SK-N-SH treated with all-trans-retinoic acid at 6 μM for 48 hours (cell line): ENCODE measurements at regions not wholly inside any gene's neighbourhood (a gene's known extent, or its start where the extent isn't known, plus 50 kb on each side); places are given as distances from the start of the nearest gene placed in this dataset.

Source experiments
- CSDC2 ChIP-seq: fragments of 250-450 bp; sonication (Bioruptor Pico); IDR thresholded peaks from 2 replicates; pipeline ENCODE4 v1.5.0; 2020; ENCODE audit warnings: mild to moderate bottlenecking, moderate library complexity
- OSR1 ChIP-seq: fragments of 250-450 bp; sonication (Bioruptor Pico); IDR thresholded peaks from 2 replicates; pipeline ENCODE4 v1.8.0; 2022; ENCODE audit warnings: moderate library complexity, mild to moderate bottlenecking, inconsistent platforms
- PPARA ChIP-seq: fragments of 250-450 bp; sonication (Bioruptor Pico); IDR thresholded peaks from 2 replicates; pipeline ENCODE4 v1.5.0; 2020; ENCODE audit warnings: mild to moderate bottlenecking, borderline replicate concordance
- RARB ChIP-seq: fragments of 250-450 bp; sonication (Bioruptor Pico); IDR thresholded peaks from 2 replicates; pipeline ENCODE4 v1.8.0; 2021; ENCODE audit warnings: mild to moderate bottlenecking, moderate library complexity
- SNAI2 ChIP-seq: fragments of 250-450 bp; sonication (Bioruptor Pico); IDR thresholded peaks from 2 replicates; pipeline ENCODE4 v1.5.0; 2020; ENCODE audit warnings: mild to moderate bottlenecking, moderate library complexity
- TCF4 ChIP-seq: fragments of 250-450 bp; sonication (Bioruptor Pico); IDR thresholded peaks from 2 replicates; pipeline ENCODE4 v1.8.0; 2021; ENCODE audit warnings: mild to moderate bottlenecking, moderate library complexity, borderline replicate concordance
- ZC3H10 ChIP-seq: fragments of 250-450 bp; sonication (Bioruptor Pico); IDR thresholded peaks from 2 replicates; pipeline ENCODE4 v1.5.1; 2021; ENCODE audit warnings: mild to moderate bottlenecking, moderate library complexity
- ZFP3 ChIP-seq: fragments of 250-450 bp; sonication (Bioruptor Pico); IDR thresholded peaks from 2 replicates; pipeline ENCODE4 v1.5.0; 2020; ENCODE audit warnings: mild to moderate bottlenecking, moderate library complexity
- ZFP30 ChIP-seq: fragments of 450-650 bp; formaldehyde crosslinking; IDR thresholded peaks from 2 replicates; pipeline ENCODE4 v1.5.0; 2022; ENCODE audit warnings: mild to moderate bottlenecking, moderate library complexity
- ZNF70 ChIP-seq: fragments of 450-650 bp; formaldehyde crosslinking; IDR thresholded peaks from 2 replicates; pipeline ENCODE4 v1.5.0; 2020; ENCODE audit warnings: mild to moderate bottlenecking, moderate library complexity
- TF ChIP-seq, protein P1 (sequence below): fragments of 250-450 bp; sonication (Bioruptor Pico); IDR thresholded peaks from 2 replicates; pipeline ENCODE4 v1.8.0; 2020; ENCODE audit warnings: mild to moderate bottlenecking, moderate library complexity, borderline replicate concordance
- TF ChIP-seq, protein P2 (sequence below): fragments of 250-450 bp; sonication (Bioruptor Pico); IDR thresholded peaks from 2 replicates; pipeline ENCODE4 v1.8.0; 2021; ENCODE audit warnings: low read depth, mild to moderate bottlenecking, moderate library complexity, borderline replicate concordance
- TF ChIP-seq, protein P3 (sequence below): fragments of 250-450 bp; sonication (Bioruptor Pico); IDR thresholded peaks from 2 replicates; pipeline ENCODE4 v1.5.1; 2020; ENCODE audit warnings: low read depth, mild to moderate bottlenecking, moderate library complexity

DNA sequence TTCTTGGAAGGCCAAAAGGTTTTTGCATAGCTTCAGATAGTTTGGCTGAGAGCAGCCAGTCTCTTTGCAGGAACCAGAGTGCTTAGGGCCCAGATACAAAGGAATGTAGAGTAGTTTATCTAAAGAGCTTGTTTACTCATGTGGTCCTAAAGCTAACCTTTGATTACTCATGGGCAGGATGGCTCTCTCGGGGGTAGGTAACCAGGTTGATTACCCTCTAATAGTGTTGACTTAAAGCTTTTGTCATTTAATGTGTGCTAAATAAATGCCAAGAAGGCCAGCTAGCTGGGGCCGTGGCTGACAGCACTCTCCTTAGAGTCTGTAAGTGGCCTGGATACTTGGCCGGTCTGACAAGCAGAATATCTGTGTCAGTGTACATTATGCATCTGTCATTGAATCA is 69.7 kb upstream of the MAGEB16 start:
- TF ChIP-seq OSR1 (CRISPR knock-in tag) (no peak), ZFP3 (CRISPR knock-in tag) (no peak), CSDC2 (CRISPR knock-in tag) (no peak), ZNF70 (CRISPR knock-in tag) (no peak), ZC3H10 (no peak), PPARA (CRISPR knock-in tag) (no peak), ZFP30 (CRISPR knock-in tag) (no peak), SNAI2 (no peak), TCF4 (no peak), RARB (CRISPR knock-in tag) (no peak)
- TF ChIP-seq, protein P1, sequence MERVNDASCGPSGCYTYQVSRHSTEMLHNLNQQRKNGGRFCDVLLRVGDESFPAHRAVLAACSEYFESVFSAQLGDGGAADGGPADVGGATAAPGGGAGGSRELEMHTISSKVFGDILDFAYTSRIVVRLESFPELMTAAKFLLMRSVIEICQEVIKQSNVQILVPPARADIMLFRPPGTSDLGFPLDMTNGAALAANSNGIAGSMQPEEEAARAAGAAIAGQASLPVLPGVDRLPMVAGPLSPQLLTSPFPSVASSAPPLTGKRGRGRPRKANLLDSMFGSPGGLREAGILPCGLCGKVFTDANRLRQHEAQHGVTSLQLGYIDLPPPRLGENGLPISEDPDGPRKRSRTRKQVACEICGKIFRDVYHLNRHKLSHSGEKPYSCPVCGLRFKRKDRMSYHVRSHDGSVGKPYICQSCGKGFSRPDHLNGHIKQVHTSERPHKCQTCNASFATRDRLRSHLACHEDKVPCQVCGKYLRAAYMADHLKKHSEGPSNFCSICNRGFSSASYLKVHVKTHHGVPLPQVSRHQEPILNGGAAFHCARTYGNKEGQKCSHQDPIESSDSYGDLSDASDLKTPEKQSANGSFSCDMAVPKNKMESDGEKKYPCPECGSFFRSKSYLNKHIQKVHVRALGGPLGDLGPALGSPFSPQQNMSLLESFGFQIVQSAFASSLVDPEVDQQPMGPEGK (CRISPR knock-in tag), result no peak
- TF ChIP-seq, protein P2, sequence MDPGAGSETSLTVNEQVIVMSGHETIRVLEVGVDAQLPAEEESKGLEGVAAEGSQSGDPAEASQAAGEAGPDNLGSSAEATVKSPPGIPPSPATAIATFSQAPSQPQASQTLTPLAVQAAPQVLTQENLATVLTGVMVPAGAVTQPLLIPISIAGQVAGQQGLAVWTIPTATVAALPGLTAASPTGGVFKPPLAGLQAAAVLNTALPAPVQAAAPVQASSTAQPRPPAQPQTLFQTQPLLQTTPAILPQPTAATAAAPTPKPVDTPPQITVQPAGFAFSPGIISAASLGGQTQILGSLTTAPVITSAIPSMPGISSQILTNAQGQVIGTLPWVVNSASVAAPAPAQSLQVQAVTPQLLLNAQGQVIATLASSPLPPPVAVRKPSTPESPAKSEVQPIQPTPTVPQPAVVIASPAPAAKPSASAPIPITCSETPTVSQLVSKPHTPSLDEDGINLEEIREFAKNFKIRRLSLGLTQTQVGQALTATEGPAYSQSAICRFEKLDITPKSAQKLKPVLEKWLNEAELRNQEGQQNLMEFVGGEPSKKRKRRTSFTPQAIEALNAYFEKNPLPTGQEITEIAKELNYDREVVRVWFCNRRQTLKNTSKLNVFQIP (CRISPR knock-in tag), result no peak
- TF ChIP-seq, protein P3, sequence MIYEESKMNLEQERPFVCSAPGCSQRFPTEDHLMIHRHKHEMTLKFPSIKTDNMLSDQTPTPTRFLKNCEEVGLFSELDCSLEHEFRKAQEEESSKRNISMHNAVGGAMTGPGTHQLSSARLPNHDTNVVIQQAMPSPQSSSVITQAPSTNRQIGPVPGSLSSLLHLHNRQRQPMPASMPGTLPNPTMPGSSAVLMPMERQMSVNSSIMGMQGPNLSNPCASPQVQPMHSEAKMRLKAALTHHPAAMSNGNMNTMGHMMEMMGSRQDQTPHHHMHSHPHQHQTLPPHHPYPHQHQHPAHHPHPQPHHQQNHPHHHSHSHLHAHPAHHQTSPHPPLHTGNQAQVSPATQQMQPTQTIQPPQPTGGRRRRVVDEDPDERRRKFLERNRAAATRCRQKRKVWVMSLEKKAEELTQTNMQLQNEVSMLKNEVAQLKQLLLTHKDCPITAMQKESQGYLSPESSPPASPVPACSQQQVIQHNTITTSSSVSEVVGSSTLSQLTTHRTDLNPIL (CRISPR knock-in tag), result no peak
